Thoracic aorta (tissue), 2 donors: ENCODE measurements at regions not wholly inside any gene's neighbourhood (a gene's known extent, or its start where the extent isn't known, plus 50 kb on each side); places are given as distances from the start of the nearest gene placed in this dataset.

Experiments
- ATAC-seq: fragments of 150-250 bp; one replicate; pipeline ENCODE4 v1.8.0; 2017; ENCODE audit warnings: low read depth; ENCODE audit not compliant: insufficient number of reproducible peaks, low FRiP score
- DNase-seq: peaks from one replicate; pipeline ENCODE4 v3.0.0-alpha.2; 2020; ENCODE audit warnings: low spot score
- H3K27ac ChIP-seq, 2 donors: fragments of 200-600 bp; sonication (generic); 1 replicate in 1 of 2; 2 replicates in 1 of 2; pipeline ENCODE4 v1.5.1; 2016; ENCODE audit warnings: mild to moderate bottlenecking in 2 of 2, moderate library complexity in 2 of 2
- H3K27me3 ChIP-seq: fragments of 200-600 bp; sonication (generic); replicated peaks from 2 replicates; pipeline ENCODE4 v1.6.0; 2016; ENCODE audit warnings: mild to moderate bottlenecking; ENCODE audit not compliant: insufficient read depth
- H3K36me3 ChIP-seq: fragments of 200-600 bp; sonication (generic); one replicate; pipeline ENCODE4 v1.5.1; 2016
- H3K4me1 ChIP-seq, 2 donors: fragments of 200-600 bp; sonication (generic); 1 replicate in 1 of 2; 2 replicates in 1 of 2; pipeline versions ENCODE4 v1.5.1 to v1.6.0; 2016; ENCODE audit warnings: low read depth in 2 of 2, mild to moderate bottlenecking in 1 of 2; ENCODE audit not compliant: control insufficient read depth in 1 of 2
- H3K4me3 ChIP-seq: fragments of 200-600 bp; sonication (generic); 2 replicates; pipeline ENCODE4 v1.5.1; 2016; ENCODE audit warnings: mild to moderate bottlenecking
- H3K9me3 ChIP-seq: fragments of 200-600 bp; sonication (generic); 2 replicates; pipeline ENCODE4 v1.5.1; 2016
- CTCF ChIP-seq: fragments of 200-600 bp; sonication (generic); IDR thresholded peaks from one replicate; pipeline ENCODE4 v1.5.1; 2019; ENCODE audit warnings: antibody characterized with exemption

GRCh38 chr9:89711866-89712265 is 107.1 kb downstream of the GADD45G start:
- no peak for TF ChIP-seq CTCF
- Histone ChIP-seq H3K36me3 (no peaks in the 10 kb centered on the region), H3K27ac (no peak overlapping the region), H3K4me1 (peaks cover 0 to 10% of the 10 kb centered on the region in 2 donors), H3K9me3 (no peaks in the 10 kb centered on the region), H3K27me3 (no peaks in the 10 kb centered on the region), H3K4me3 (no peak overlapping the region)
- no peak for DNase-seq
- no peak for ATAC-seq

GRCh38 chr9:89712283-89712682 is 107.5 kb downstream of the GADD45G start:
- no peaks in the 10 kb centered on the region for H3K36me3 ChIP-seq
- no peak for TF ChIP-seq CTCF
- no peak overlapping the region for H3K27ac ChIP-seq
- no peak overlapping the region for H3K4me3 ChIP-seq
- no peak for DNase-seq
- no peak for ATAC-seq
- H3K9me3 ChIP-seq = no peaks in the 10 kb centered on the region
- H3K27me3 ChIP-seq = no peaks in the 10 kb centered on the region
- peaks cover 0 to 10% of the 10 kb centered on the region in 2 donors for H3K4me1 ChIP-seq

- H3K27me3 ChIP-seq = no peaks in the 10 kb centered on the region
- ATAC-seq (no peak), DNase-seq (no peak)
- H3K4me1 ChIP-seq = peaks cover 0 to 10% of the 10 kb centered on the region in 2 donors
- no peaks in the 10 kb centered on the region for H3K9me3 ChIP-seq
- no peaks in the 10 kb centered on the region for H3K36me3 ChIP-seq
- no peak for TF ChIP-seq CTCF
- H3K4me3 ChIP-seq = no peak overlapping the region
- H3K27ac ChIP-seq = no peak overlapping the region
These were observed 109.5 kb downstream of the GADD45G start for GRCh38 chr9:89714321-89714720.

- DNase-seq (no peak), ATAC-seq (no peak)
- Histone ChIP-seq H3K27me3 (no peaks in the 10 kb centered on the region), H3K9me3 (no peaks in the 10 kb centered on the region), H3K4me1 (peaks cover 0 to 10% of the 10 kb centered on the region in 2 donors), H3K36me3 (no peaks in the 10 kb centered on the region), H3K4me3 (no peak overlapping the region), H3K27ac (no peak overlapping the region)
- no peak for TF ChIP-seq CTCF
These were observed 110.6 kb downstream of the GADD45G start for GRCh38 chr9:89715318-89715858.

GRCh38 chr9:89715881-89716280 is 111.1 kb downstream of the GADD45G start:
- no peak for TF ChIP-seq CTCF
- no peak overlapping the region for H3K27ac ChIP-seq
- no peak for ATAC-seq
- no peaks in the 10 kb centered on the region for H3K36me3 ChIP-seq
- peaks cover 0 to 5% of the 10 kb centered on the region in 2 donors for H3K4me1 ChIP-seq
- H3K4me3 ChIP-seq = no peak overlapping the region
- no peak for DNase-seq
- no peaks in the 10 kb centered on the region for H3K27me3 ChIP-seq
- no peaks in the 10 kb centered on the region for H3K9me3 ChIP-seq
